ENCODE measurements at regions not wholly inside any gene's neighbourhood (a gene's known extent, or its start where the extent isn't known, plus 50 kb on each side); places are given as distances from the start of the nearest gene placed in this dataset.

DNA sequence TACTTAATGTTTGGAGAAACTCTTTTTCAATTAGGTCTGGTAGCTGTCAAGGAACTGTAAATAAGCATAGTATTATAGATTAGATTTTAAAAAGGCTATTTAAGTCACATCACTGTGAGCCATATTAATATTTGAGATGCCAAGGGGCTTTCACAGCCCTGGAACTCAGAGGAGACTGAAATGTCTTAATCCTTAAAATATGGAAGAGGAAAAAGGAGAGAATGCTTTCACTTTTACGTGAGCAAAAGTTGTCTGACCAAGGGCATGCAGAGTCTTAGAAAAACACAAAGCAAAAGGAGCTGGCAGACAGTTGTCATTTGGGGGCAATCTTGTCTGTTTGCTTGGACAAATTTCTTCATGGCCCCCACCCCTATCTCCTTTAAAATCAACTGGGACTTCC, 253.2 kb upstream of the IGFBP7 start:
- TF ChIP-seq EP300 (IDR thresholded peaks at IDR 0.05; ENCODE audit: borderline replicate concordance in 1 of 2, low read depth in 1 of 2, low read length in 1 of 2) (no peak), RCOR1 (IDR thresholded peaks at IDR 0.05; ENCODE audit: low read length) (no peak), POLR2AphosphoS5 (IDR thresholded peaks at IDR 0.05; ENCODE audit: low read depth, low read length) (no peak), EZH2phosphoT487 (IDR thresholded peaks at IDR 0.05; ENCODE audit: borderline replicate concordance, low read depth) (no peak)
- TF ChIP-seq, protein P1, sequence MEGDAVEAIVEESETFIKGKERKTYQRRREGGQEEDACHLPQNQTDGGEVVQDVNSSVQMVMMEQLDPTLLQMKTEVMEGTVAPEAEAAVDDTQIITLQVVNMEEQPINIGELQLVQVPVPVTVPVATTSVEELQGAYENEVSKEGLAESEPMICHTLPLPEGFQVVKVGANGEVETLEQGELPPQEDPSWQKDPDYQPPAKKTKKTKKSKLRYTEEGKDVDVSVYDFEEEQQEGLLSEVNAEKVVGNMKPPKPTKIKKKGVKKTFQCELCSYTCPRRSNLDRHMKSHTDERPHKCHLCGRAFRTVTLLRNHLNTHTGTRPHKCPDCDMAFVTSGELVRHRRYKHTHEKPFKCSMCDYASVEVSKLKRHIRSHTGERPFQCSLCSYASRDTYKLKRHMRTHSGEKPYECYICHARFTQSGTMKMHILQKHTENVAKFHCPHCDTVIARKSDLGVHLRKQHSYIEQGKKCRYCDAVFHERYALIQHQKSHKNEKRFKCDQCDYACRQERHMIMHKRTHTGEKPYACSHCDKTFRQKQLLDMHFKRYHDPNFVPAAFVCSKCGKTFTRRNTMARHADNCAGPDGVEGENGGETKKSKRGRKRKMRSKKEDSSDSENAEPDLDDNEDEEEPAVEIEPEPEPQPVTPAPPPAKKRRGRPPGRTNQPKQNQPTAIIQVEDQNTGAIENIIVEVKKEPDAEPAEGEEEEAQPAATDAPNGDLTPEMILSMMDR (IDR thresholded peaks at IDR 0.05) = no peak

Data from SK-N-SH (cell line).